ENCODE measurements at regions not wholly inside any gene's neighbourhood (a gene's known extent, or its start where the extent isn't known, plus 50 kb on each side); places are given as distances from the start of the nearest gene placed in this dataset.

- TF ChIP-seq CTCF (IDR thresholded peaks at IDR 0.05; ENCODE audit: low read depth, low read length, poor library complexity, severe bottlenecking) = no peak
- TF ChIP-seq EZH2phosphoT487 (IDR thresholded peaks at IDR 0.05; ENCODE audit: borderline replicate concordance, low read length) = no peak
These were observed 186.3 kb downstream of the HAUS1 start for GRCh38 chr18:46290440-46291020.

Measured in DOHH2 (cell line).